Effector memory CD4-positive, alpha-beta T cell (primary cell): ENCODE measurements at regions not wholly inside any gene's neighbourhood (a gene's known extent, or its start where the extent isn't known, plus 50 kb on each side); places are given as distances from the start of the nearest gene placed in this dataset.
"Not testable (repeated sequence)": the region's sequence is repeated elsewhere in the genome, so short reads cannot be mapped to it uniquely, and the experiment has no call there.

Source experiments
- DNase-seq, 3 donors: peaks; one replicate each; pipeline ENCODE4 v3.0.0-alpha.2; 2020
- H3K27ac ChIP-seq: 2 replicates; pipeline ENCODE4 v1.7.0; 2013; ENCODE audit warnings: mild to moderate bottlenecking, low read length, moderate library complexity; ENCODE audit not compliant: insufficient read depth, poor library complexity, severe bottlenecking
- H3K27me3 ChIP-seq: replicated peaks from 2 replicates; pipeline ENCODE4 v1.7.0; 2013; ENCODE audit warnings: mild to moderate bottlenecking, low read length; ENCODE audit not compliant: insufficient read depth, control insufficient read depth, poor library complexity, severe bottlenecking
- H3K36me3 ChIP-seq: 2 replicates; pipeline ENCODE4 v1.7.0; 2013; ENCODE audit warnings: mild to moderate bottlenecking, low read length, moderate library complexity; ENCODE audit not compliant: control insufficient read depth, insufficient read depth
- H3K4me1 ChIP-seq: 2 replicates; pipeline ENCODE4 v1.7.0; 2013; ENCODE audit warnings: low read length, mild to moderate bottlenecking; ENCODE audit not compliant: control insufficient read depth, insufficient read depth, poor library complexity, severe bottlenecking
- H3K4me3 ChIP-seq: 2 replicates; pipeline ENCODE4 v1.7.0; 2013; ENCODE audit warnings: low read length, low read depth, mild to moderate bottlenecking; ENCODE audit not compliant: insufficient read depth, poor library complexity, severe bottlenecking
- H3K9me3 ChIP-seq: 2 replicates; pipeline ENCODE4 v1.7.0; 2013; ENCODE audit warnings: mild to moderate bottlenecking, low read length, moderate library complexity; ENCODE audit not compliant: control insufficient read depth

GRCh38 chr11:80284946-80285785, 844.3 kb upstream of the TENM4 start:
- Histone ChIP-seq H3K27me3 (no peaks in the 10 kb centered on the region), H3K4me3 (no peak overlapping the region), H3K27ac (no peak overlapping the region), H3K4me1 (no peaks in the 10 kb centered on the region), H3K36me3 (no peaks in the 10 kb centered on the region), H3K9me3 (no peaks in the 10 kb centered on the region)
- no peak for DNase-seq

- Histone ChIP-seq H3K4me1 (no peaks in the 10 kb centered on the region), H3K36me3 (no peaks in the 10 kb centered on the region), H3K27ac (no peak overlapping the region), H3K9me3 (peaks cover 4% of the 10 kb centered on the region), H3K27me3 (no peaks in the 10 kb centered on the region), H3K4me3 (no peak overlapping the region)
- DNase-seq, result no peak
Measured at GRCh38 chr11:80282643-80283042, 841.8 kb upstream of the TENM4 start.

GRCh38 chr11:80281194-80281593, 840.4 kb upstream of the TENM4 start:
- Histone ChIP-seq H3K27ac (no peak overlapping the region), H3K4me1 (no peaks in the 10 kb centered on the region), H3K9me3 (peaks cover 4% of the 10 kb centered on the region), H3K27me3 (no peaks in the 10 kb centered on the region), H3K4me3 (no peak overlapping the region), H3K36me3 (no peaks in the 10 kb centered on the region)
- no peak for DNase-seq

GRCh38 chr11:80280737-80281136, 839.9 kb upstream of the TENM4 start:
- Histone ChIP-seq H3K27ac (no peak overlapping the region), H3K4me3 (no peak overlapping the region), H3K9me3 (peaks cover 4% of the 10 kb centered on the region)

GRCh38 chr11:80261776-80262175, 820.9 kb upstream of the TENM4 start:
- Histone ChIP-seq H3K36me3 (no peaks in the 10 kb centered on the region), H3K4me1 (no peaks in the 10 kb centered on the region), H3K27me3 (no peaks in the 10 kb centered on the region), H3K4me3 (no peak overlapping the region), H3K9me3 (no peaks in the 10 kb centered on the region), H3K27ac (no peak overlapping the region)
- DNase-seq, result no peak

More at GRCh38 chr11:80280737-80281136, 839.9 kb upstream of the TENM4 start:
- no peaks in the 10 kb centered on the region for H3K4me1 ChIP-seq
- DNase-seq, result no peak
- no peaks in the 10 kb centered on the region for H3K36me3 ChIP-seq
- no peaks in the 10 kb centered on the region for H3K27me3 ChIP-seq

- not testable (repeated sequence) for H3K4me3 ChIP-seq, H3K36me3 ChIP-seq, H3K4me1 ChIP-seq, H3K9me3 ChIP-seq, H3K27me3 ChIP-seq, DNase-seq, H3K27ac ChIP-seq
Measured at GRCh38 chr11:80257319-80258015, 816.6 kb upstream of the TENM4 start.

GRCh38 chr11:80255021-80255420, 814.2 kb upstream of the TENM4 start:
- H3K36me3 ChIP-seq, result no peaks in the 10 kb centered on the region
- no peak overlapping the region for H3K4me3 ChIP-seq
- H3K4me1 ChIP-seq, result no peaks in the 10 kb centered on the region
- no peaks in the 10 kb centered on the region for H3K9me3 ChIP-seq
- DNase-seq, result no peak
- no peak overlapping the region for H3K27ac ChIP-seq
- H3K27me3 ChIP-seq, result no peaks in the 10 kb centered on the region

GRCh38 chr11:80241766-80242165, 800.9 kb upstream of the TENM4 start:
- H3K36me3 ChIP-seq, result no peaks in the 10 kb centered on the region
- no peaks in the 10 kb centered on the region for H3K4me1 ChIP-seq
- H3K4me3 ChIP-seq, result no peak overlapping the region
- no peaks in the 10 kb centered on the region for H3K27me3 ChIP-seq
- H3K27ac ChIP-seq, result no peak overlapping the region
- no peaks in the 10 kb centered on the region for H3K9me3 ChIP-seq
- DNase-seq, result no peak

- Histone ChIP-seq H3K36me3 (no peaks in the 10 kb centered on the region), H3K9me3 (no peaks in the 10 kb centered on the region), H3K27me3 (no peaks in the 10 kb centered on the region), H3K4me1 (no peaks in the 10 kb centered on the region), H3K4me3 (no peak overlapping the region), H3K27ac (no peak overlapping the region)
- DNase-seq, result no peak
Measured at GRCh38 chr11:80240245-80240644, 799.4 kb upstream of the TENM4 start.

GRCh38 chr11:80239217-80239616, 798.4 kb upstream of the TENM4 start:
- H3K27me3 ChIP-seq, result no peaks in the 10 kb centered on the region
- DNase-seq, result no peak
- no peaks in the 10 kb centered on the region for H3K4me1 ChIP-seq
- no peak overlapping the region for H3K4me3 ChIP-seq
- H3K36me3 ChIP-seq, result no peaks in the 10 kb centered on the region
- no peaks in the 10 kb centered on the region for H3K9me3 ChIP-seq
- no peak overlapping the region for H3K27ac ChIP-seq
